KOPT-K1 (cell line): ENCODE measurements at regions not wholly inside any gene's neighbourhood (a gene's known extent, or its start where the extent isn't known, plus 50 kb on each side); places are given as distances from the start of the nearest gene placed in this dataset.
"Not testable (repeated sequence)": the region's sequence is repeated elsewhere in the genome, so short reads cannot be mapped to it uniquely, and the experiment has no call there.

Experiments used
- H3K27ac ChIP-seq: fragments of 200-600 bp; sonication (generic); 2 replicates; pipeline ENCODE4 v1.5.1; 2016; ENCODE audit warnings: antibody characterized with exemption, mild to moderate bottlenecking, low read depth, low read length; ENCODE audit not compliant: poor library complexity, severe bottlenecking
- H3K36me3 ChIP-seq: fragments of 200-600 bp; sonication (generic); 2 replicates; pipeline ENCODE4 v1.5.1; 2017; ENCODE audit warnings: antibody characterized with exemption, mild to moderate bottlenecking, low read length, moderate library complexity; ENCODE audit not compliant: insufficient read depth
- H3K9me3 ChIP-seq: fragments of 200-600 bp; sonication (generic); 2 replicates; pipeline ENCODE4 v1.5.1; 2017; ENCODE audit warnings: antibody characterized with exemption, low read length, mild to moderate bottlenecking; ENCODE audit not compliant: insufficient read depth, poor library complexity, severe bottlenecking

DNA sequence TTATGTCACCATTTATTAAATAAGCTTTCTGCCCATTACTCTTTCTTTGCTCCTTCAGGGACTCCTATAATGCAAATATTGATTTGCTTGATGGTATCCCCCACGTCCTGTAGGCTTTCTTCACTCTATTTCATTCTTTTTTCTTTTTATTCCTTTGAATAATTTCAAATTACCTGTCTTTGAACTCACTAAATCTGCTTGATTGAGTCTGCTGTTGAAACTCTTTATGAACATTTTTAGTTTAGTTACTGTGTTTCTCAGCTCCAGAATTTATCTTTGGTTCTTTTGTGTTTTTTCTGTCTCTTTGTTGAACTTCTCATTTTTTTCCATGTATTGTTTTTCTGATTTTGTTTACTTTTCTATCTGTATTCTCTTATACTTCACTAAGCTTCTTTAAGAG lies 254.4 kb upstream of the CCL2 start:
- H3K27ac ChIP-seq: no peak overlapping the region
- H3K9me3 ChIP-seq: peaks cover 25% of the 10 kb centered on the region
- H3K36me3 ChIP-seq: no peaks in the 10 kb centered on the region

DNA sequence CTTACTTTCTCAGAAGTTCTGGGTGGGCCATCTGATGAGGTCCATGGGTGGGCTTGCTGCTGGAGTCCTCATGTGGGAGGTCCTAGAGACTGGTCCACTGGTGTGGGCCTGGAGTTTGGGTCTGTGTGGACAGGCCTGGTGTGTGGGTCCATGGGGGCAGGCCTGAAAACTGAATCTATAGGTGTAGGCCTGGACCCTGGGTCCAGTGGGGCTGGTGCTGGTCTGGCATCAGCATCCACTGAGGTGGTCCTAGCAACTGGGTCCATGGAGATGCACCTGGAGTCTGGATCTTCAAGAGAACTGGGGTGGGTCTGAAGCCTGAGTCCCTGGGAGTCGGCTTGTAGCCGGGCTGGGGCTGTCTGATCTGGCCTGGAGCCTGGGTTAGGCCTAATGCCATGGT lies 253.8 kb upstream of the CCL2 start:
- H3K36me3 ChIP-seq: no peaks in the 10 kb centered on the region
- H3K9me3 ChIP-seq: peaks cover 28% of the 10 kb centered on the region
- no peak overlapping the region for H3K27ac ChIP-seq

DNA sequence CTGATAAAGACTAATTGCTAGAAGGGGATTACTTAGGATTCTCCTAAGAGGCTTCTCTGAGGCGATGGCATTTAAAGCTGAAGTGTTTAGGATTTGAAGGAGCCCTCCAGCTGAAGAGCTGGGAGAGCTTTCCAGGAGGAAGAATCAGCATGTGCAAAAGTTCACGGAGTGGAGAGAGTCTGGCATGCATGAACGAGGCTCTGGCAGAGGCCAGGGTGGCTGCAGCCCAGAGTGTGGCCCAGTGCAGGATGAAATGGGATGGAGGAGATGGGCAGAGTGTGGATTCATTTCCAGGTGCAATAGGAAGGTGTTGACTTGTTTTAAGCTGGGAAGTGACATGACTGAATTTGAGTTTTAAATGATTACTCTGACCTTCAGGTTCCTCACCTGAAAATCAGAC lies 249.0 kb upstream of the CCL2 start:
- Histone ChIP-seq H3K36me3 (no peaks in the 10 kb centered on the region), H3K27ac (no peak overlapping the region), H3K9me3 (peaks cover 20% of the 10 kb centered on the region)

DNA sequence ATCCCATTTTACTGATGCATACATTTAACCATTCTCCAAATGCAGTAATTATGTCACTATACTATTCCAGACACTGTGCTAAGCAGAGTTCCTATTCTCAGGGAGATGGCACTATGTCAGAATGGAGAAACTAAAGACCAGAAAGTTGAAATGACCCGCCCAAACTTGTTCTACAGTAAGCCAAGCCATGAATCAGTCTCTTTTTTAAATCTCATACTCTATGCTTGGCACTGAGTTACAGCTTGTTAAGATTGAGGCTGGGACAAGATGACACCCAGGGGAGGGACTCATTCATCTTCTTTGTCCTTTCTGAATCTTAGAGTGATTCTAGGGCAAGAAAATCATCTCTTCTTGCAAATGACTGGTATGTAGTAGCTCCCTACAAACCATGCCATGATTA lies 247.0 kb upstream of the CCL2 start:
- Histone ChIP-seq H3K27ac (no peak overlapping the region), H3K9me3 (peaks cover 10% of the 10 kb centered on the region), H3K36me3 (no peaks in the 10 kb centered on the region)

DNA sequence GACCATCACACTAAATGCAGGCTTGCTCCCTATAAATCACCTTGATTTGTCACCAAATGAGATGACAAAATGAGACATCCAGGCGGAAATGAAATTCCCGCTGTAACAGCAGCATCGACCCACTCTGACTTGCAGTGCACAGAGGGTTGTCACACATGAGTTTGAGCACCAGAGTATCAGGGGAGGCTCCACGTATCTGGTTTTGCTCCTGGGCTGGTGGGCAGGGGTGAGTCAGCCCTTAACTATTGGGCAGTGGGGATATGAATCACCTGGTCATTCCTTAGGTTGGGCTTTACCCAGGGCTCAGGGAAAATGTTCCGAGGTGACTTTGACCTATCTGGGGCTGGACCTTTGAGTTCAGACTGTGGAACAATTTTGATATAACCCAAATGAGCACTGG lies 245.2 kb upstream of the CCL2 start:
- no peaks in the 10 kb centered on the region for H3K36me3 ChIP-seq
- H3K9me3 ChIP-seq: peaks cover 4% of the 10 kb centered on the region
- H3K27ac ChIP-seq: no peak overlapping the region

DNA sequence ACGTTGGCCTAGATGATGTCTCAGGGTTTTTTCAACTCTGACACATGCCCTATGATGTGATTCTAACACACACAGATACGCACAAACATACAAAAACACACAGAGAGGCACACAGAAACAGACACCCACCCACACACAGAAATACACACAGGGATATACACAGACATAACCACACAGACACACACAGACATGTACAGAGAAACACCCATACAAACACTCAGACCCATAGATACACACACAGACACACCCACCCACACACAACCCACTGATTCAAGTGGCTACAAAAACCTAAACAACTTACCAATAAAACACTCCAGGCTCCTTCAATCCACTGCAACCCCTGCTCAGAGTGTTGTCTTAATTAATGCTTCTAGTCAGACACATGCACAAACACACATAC lies 244.6 kb upstream of the CCL2 start:
- Histone ChIP-seq H3K36me3 (no peaks in the 10 kb centered on the region), H3K9me3 (peaks cover 4% of the 10 kb centered on the region), H3K27ac (no peak overlapping the region)

DNA sequence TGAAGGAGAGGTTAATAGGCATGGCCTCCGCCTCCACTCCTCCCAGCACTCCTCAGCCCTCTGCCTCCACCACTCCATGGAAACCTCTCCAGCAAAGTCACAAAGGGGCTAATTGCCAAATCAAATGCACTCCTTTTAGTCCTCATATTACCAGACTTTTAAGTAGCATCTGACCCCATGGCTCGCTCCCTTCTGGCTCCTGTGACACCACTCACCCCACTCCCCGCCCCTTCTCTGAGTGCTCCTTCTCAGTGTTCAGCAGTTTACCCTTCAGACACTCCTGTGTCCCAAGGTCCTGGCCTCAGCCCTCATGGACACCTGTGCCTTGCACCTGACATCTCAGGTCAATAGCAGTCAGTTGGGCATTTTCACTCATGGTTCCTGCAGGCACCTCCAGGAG lies 243.5 kb upstream of the CCL2 start:
- no peaks in the 10 kb centered on the region for H3K9me3 ChIP-seq
- no peak overlapping the region for H3K27ac ChIP-seq

DNA sequence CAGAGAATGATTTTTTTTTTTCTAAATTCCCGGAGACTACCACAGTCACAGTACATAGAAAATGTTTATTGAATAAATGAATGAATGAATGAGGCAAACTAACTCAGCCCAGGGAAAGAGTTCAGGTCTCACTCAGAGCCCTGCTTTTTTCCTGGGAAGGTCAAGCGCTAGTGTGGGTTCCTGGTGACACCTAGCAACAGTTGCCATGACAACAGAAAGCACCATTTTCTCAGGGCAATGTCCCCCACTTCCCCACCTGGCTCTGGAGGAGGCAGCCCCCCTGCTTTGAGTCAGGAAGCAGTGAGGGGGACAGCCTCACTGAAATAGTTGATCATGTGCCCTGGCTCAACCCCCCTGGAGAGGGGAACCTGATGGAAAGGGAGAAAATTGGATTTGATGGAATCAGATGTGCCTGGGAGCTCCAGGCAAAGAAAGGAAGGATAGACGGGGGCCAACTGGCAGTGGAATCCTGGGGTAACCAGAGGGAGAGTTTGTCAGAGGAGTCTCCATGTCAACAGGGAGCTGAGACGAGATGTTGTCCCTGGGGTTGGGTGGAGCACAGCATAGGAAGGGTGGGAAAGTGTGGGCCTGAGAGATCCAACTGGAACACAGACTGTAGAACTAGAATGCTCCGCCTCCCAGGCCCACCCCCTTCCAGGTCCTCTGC lies 242.2 kb upstream of the CCL2 start:
- Histone ChIP-seq H3K9me3 (no peaks in the 10 kb centered on the region), H3K27ac (no peak overlapping the region), H3K36me3 (no peaks in the 10 kb centered on the region)

More for the DNA sequence above, 243.5 kb upstream of the CCL2 start:
- no peaks in the 10 kb centered on the region for H3K36me3 ChIP-seq

DNA sequence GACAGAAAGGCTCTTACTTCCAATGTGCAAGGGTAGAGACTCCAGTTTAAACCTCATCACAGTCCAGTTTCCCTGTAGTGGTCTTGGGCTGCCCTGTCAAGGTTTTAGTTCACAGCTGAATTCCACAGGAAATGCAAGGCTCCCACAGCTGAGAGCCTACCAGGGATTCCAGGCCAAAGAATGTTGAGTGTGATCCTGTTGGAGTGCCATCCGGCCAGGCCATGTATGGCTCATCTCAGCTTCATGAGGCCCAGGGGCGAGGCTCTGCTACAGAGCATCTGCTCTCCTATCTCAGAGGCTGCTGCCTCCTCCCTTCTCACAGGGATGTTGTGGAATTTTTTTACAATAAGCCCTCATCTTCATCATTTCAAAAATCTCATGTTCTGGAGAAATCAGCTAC lies 239.8 kb upstream of the CCL2 start:
- no peaks in the 10 kb centered on the region for H3K9me3 ChIP-seq
- H3K36me3 ChIP-seq: no peaks in the 10 kb centered on the region

DNA sequence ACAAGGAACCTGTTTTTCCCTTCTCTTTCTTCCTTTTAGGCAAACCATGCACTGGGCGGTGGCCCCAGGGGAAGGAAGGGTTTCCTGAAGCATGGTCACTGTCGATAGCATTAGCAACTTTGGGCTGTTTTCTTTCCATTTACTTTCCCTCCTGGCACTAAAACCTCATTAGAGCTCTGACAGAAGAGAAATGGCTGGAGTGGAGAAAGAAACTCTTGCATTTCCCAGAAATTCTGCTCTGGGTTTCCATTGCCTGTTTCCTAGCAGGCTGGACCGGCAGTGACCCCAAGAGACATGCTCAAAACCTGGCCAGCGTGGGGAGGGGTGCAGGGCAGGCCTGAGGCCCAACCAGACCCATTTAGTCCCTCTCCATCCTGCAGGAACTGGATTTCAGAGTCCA lies 230.7 kb upstream of the CCL2 start:
- Histone ChIP-seq H3K27ac (no peak overlapping the region), H3K36me3 (no peaks in the 10 kb centered on the region), H3K9me3 (no peaks in the 10 kb centered on the region)

More for the DNA sequence above, 239.8 kb upstream of the CCL2 start:
- no peak overlapping the region for H3K27ac ChIP-seq

DNA sequence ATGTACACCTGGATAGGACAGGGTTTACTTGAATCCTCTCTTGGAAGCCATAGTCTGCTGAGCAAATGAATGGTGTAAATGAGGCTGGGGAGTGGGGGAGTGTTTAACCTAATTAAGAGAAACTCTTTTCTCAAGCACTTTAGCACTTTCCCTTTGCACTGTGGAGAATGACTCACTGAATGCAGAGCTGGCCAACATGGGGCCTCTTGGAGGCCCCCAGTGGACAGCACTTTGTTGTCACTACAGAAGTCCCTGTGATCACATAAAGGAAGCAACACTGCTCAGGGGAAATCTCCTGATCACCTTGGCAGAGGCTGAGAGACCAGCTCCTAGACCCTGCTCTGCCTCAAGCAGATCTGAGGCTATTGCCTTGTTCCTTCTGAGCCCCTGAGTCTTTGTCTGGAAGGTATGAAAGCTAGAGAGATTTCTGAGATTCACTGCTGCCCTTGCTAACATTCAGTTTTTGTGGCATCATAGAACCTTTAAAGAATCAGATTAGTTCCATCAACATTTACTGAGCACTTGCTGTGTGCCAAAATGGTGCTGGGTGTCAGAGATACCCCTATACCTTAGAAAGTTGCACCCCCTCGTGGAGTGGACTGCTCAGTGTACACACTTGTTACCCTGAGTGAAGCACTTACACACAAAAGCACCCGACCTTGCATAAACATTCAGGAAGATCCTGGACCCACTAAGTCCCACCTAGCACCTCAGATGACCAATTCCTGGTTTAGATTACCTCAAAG lies 230.1 kb upstream of the CCL2 start:
- H3K36me3 ChIP-seq: no peaks in the 10 kb centered on the region
- no peaks in the 10 kb centered on the region for H3K9me3 ChIP-seq
- H3K27ac ChIP-seq: no peak overlapping the region

DNA sequence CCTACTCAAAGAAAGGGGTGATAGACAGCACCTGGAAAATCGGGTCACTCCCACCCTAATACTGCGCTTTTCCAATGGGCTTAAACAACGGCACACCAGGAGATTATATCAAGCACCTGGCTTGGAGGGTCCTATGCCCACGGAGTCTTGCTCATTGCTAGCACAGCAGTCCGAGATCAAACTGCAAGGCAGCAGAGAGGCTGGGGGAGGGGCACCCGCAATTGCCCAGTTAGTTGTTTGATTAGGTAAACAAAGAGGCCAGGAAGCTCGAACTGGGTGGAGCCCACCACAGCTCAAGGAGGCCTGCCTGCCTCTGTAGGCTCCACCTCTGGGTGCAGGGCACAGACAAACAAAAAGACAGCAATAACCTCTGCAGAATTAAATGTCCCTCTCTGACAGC lies 224.5 kb upstream of the CCL2 start:
- H3K27ac ChIP-seq, H3K9me3 ChIP-seq, H3K36me3 ChIP-seq: not testable (repeated sequence)

DNA sequence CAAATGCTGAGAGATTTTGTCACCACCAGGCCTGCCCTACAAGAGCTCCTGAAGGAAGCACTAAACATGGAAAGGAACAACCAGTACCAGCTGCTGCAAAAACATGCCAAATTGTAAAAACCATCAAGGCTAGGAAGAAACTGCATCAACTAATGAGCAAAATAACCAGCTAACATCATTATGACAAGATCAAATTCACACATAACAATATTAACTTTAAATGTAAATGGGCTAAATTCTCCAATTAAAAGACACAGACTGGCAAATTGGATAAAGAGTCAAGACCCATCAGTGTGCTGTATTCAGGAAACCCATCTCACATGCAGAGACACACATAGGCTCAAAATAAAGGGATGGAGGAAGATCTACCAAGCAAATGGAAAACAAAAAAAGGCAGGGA lies 222.8 kb upstream of the CCL2 start:
- H3K36me3 ChIP-seq, H3K9me3 ChIP-seq, H3K27ac ChIP-seq: not testable (repeated sequence)

DNA sequence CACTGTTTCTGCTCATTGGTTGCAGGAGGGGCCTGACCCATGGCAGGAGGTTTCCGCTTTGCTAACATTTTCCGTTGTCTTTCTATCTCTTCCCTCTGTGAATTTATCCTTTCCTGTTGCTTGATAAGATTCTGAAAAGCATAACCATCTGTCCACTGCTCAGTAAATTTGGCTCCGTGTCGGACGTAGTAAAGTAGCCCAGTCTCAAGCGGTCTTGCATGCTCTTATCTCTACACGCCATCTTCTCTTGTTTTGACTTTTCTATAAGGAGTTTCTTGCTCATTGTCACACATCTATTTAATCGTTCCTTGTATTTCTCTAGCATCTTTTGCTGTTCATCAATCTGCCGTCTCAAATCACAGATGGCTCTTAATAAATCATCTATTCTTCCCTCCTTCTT lies 216.3 kb upstream of the CCL2 start:
- not testable (repeated sequence) for H3K9me3 ChIP-seq, H3K36me3 ChIP-seq, H3K27ac ChIP-seq

DNA sequence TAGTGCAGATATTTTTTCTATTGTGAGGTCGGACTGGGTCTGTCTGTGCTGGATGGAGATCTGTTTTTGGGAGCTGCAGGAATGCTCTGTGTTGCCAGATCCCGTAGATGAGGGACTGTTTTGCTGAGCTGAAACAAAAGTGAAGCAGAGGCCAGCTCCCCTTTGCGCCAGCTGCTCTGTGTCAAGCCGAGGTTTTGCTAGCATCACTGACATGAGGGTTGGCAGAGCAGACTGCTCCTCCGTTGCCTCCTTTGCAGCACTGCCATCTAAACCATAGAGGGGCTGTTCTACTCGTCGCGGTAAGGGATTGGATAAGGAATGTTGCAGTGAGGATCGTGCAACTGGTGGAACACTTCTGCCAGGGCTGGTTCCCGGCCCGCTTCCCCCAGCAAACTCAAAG lies 215.9 kb upstream of the CCL2 start:
- H3K27ac ChIP-seq, H3K36me3 ChIP-seq, H3K9me3 ChIP-seq: not testable (repeated sequence)
